ENCODE measurements at regions not wholly inside any gene's neighbourhood (a gene's known extent, or its start where the extent isn't known, plus 50 kb on each side); places are given as distances from the start of the nearest gene placed in this dataset.
A peak's percentile ranks its signal among the peaks of the same experiment; 100 is the strongest.

- DNase-seq, result no peak
These were observed 108.8 kb downstream of the ADAMTS1 start for GRCh38 chr21:26736449-26736848.

- peak; percentile 77 for DNase-seq
These were observed 112.6 kb downstream of the ADAMTS1 start for GRCh38 chr21:26732432-26733221.

- peak; percentile 90 for DNase-seq
These were observed 125.5 kb downstream of the ADAMTS1 start for GRCh38 chr21:26719750-26720149.

- DNase-seq, result no peak
These were observed 128.0 kb downstream of the ADAMTS1 start for GRCh38 chr21:26717146-26717739.

- DNase-seq, result peak; percentile 41
These were observed 129.2 kb downstream of the ADAMTS1 start for GRCh38 chr21:26715878-26716506.

- DNase-seq, result no peak
These were observed 130.1 kb downstream of the ADAMTS1 start for GRCh38 chr21:26715116-26715515.

GRCh38 chr21:26710155-26710554, 135.1 kb downstream of the ADAMTS1 start:
- DNase-seq, result no peak

GRCh38 chr21:26709090-26709489, 136.0 kb upstream of the CYYR1 start:
- DNase-seq, result no peak

- DNase-seq, result no peak
These were observed 135.2 kb upstream of the CYYR1 start for GRCh38 chr21:26708223-26708800.

GRCh38 chr21:26707246-26707645, 134.2 kb upstream of the CYYR1 start:
- no peak for DNase-seq

- DNase-seq, result no peak
These were observed 125.3 kb upstream of the CYYR1 start for GRCh38 chr21:26698416-26698815.

- no peak for DNase-seq
These were observed 118.3 kb upstream of the CYYR1 start for GRCh38 chr21:26691416-26691815.

- DNase-seq, result no peak
These were observed 113.6 kb upstream of the CYYR1 start for GRCh38 chr21:26686705-26687104.

GRCh38 chr21:26686278-26686677, 113.2 kb upstream of the CYYR1 start:
- DNase-seq, result no peak

GRCh38 chr21:26684889-26685288, 111.8 kb upstream of the CYYR1 start:
- DNase-seq, result no peak

- no peak for DNase-seq
These were observed 110.9 kb upstream of the CYYR1 start for GRCh38 chr21:26683996-26684395.

- DNase-seq, result no peak
These were observed 106.2 kb upstream of the CYYR1 start for GRCh38 chr21:26679284-26679683.

GRCh38 chr21:26674323-26674722, 101.2 kb upstream of the CYYR1 start:
- no peak for DNase-seq

GRCh38 chr21:26669215-26669764, 96.2 kb upstream of the CYYR1 start:
- DNase-seq, result no peak

- DNase-seq, result no peak
These were observed 86.7 kb upstream of the CYYR1 start for GRCh38 chr21:26659757-26660156.

- DNase-seq, result no peak
These were observed 86.1 kb upstream of the CYYR1 start for GRCh38 chr21:26659182-26659581.

GRCh38 chr21:26655460-26655859, 82.4 kb upstream of the CYYR1 start:
- DNase-seq, result no peak

- no peak for DNase-seq
These were observed 80.3 kb upstream of the CYYR1 start for GRCh38 chr21:26653430-26653829.

Measured in right hindlimb (tissue), 1 donor.